HG02571 (cell line): ENCODE measurements at regions not wholly inside any gene's neighbourhood (a gene's known extent, or its start where the extent isn't known, plus 50 kb on each side); places are given as distances from the start of the nearest gene placed in this dataset.
"Not testable (repeated sequence)": the region's sequence is repeated elsewhere in the genome, so short reads cannot be mapped to it uniquely, and the experiment has no call there.

ENCODE experiments used
- ATAC-seq: cut with Tn5 transposase; IDR thresholded peaks from one replicate; pipeline ENCODE4 v1.9.1; 2021; ENCODE audit warnings: mild to moderate bottlenecking, moderate library complexity; ENCODE audit not compliant: unreplicated experiment

- no peak for ATAC-seq
Measured at GRCh38 chr13:39931505-39931904, 276.0 kb downstream of the COG6 start.

DNA sequence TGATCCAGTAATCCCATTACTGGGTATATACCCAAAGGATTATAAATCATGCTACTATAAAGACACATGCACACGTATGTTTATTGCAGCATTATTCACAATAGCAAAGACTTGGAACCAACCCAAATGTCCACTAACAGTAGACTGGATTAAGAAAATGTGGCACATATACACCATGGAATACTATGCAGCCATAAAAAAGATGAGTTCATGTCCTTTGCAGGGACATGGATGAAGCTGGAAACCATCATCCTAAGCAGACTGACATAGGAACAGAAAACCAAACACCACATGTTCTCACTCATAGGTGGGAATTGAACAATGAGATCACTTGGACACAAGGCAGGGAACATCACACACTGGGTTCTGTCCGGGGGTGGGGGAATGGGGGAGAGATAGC lies 277.1 kb downstream of the COG6 start:
- not testable (repeated sequence) for ATAC-seq

DNA sequence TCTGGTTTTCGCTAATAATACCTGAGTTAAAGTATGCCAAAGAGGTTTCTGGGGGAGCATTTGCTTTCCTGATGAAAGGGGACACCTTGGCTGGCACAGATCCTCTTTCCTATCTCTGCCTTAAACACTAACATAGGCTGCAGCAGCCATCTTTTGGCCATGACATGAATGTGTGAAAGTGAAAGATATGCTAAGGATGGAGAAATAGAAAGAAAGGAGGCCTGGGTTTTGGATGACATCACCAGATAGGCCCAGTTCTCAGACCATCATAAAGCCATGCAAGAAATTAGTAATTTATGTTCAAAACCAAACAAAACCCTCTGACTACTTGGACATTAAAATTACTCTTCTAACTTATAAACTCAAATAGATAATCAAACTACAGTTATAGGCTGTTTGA lies 279.7 kb downstream of the COG6 start:
- no peak for ATAC-seq

DNA sequence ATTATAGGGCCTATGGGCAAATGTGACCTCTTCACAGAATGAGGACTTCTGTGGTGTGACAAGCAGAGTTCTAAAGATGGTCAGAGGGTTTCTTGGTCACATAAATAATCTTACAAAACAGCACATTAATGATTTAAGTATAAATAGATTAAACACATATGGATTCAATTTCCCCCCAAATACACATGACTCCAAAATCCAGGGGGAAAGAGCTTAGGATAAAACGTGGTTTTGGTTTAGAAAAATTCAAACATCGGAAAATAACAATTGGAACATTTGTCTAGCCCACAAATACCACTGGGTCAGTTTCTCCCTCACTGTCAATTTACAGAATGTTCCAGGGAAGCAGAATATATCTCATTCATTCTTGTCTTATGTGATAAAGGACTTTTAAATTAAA lies 283.1 kb downstream of the COG6 start:
- ATAC-seq, result no peak

- ATAC-seq, result no peak
Measured at GRCh38 chr13:39941236-39941635, 285.8 kb downstream of the COG6 start.

GRCh38 chr13:39941911-39942551 lies 286.6 kb downstream of the COG6 start:
- no peak for ATAC-seq

- peak; percentile 91 for ATAC-seq
Measured at GRCh38 chr13:39942552-39943273, 287.3 kb downstream of the COG6 start.

GRCh38 chr13:39943711-39944110 lies 288.2 kb downstream of the COG6 start:
- ATAC-seq, result no peak

- no peak for ATAC-seq
Measured at GRCh38 chr13:39945226-39945625, 289.8 kb downstream of the COG6 start.

DNA sequence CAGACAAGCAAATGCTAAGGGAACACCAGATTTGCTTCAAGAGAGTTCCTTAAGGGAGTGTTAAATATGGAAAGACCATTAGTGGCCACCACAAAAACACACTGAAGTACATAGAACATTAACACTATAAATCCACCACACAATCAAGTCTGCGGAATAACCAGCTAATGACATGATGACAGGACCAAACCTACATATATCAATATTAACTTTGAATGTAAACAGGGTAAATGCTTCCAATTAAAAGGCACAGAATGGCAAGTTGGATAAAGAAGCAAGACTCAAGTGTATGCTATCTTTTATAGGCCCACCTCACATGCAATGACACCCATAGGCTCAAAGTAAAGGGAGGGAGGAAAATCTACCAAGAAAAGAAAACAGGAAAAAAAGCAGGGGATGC lies 291.3 kb downstream of the COG6 start:
- ATAC-seq, result no peak

- no peak for ATAC-seq
Measured at GRCh38 chr13:39951301-39951700, 295.8 kb downstream of the COG6 start.

- ATAC-seq, result no peak
Measured at GRCh38 chr13:39952249-39953233, 297.1 kb downstream of the COG6 start.

DNA sequence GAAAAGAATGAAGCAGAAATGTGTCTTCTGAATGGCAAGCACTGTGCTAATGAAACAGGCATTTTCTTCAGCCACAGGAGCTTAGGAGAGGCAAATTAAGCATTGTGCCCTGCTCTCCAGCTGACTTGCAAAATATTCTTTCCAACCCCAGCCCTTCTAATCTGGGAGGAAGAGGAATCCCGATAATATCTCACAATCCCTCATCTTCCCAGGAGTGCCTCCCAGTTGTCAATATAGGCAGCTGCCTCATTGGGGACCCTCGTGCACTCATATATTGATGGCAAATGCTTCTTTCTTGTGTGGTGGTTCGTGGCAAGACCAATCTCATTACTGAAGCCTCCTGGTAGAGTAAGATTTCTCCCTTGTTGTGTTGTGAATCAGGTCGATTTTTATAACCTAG lies 299.0 kb downstream of the COG6 start:
- ATAC-seq, result no peak

- peak; percentile 19 for ATAC-seq
Measured at GRCh38 chr13:39955560-39955959, 300.1 kb downstream of the COG6 start.

GRCh38 chr13:39956036-39956435 lies 300.6 kb downstream of the COG6 start:
- peak; percentile 71 for ATAC-seq

- ATAC-seq, result no peak
Measured at GRCh38 chr13:39957868-39958677, 302.6 kb downstream of the COG6 start.

GRCh38 chr13:39959497-39960144 lies 304.2 kb downstream of the COG6 start:
- no peak for ATAC-seq

DNA sequence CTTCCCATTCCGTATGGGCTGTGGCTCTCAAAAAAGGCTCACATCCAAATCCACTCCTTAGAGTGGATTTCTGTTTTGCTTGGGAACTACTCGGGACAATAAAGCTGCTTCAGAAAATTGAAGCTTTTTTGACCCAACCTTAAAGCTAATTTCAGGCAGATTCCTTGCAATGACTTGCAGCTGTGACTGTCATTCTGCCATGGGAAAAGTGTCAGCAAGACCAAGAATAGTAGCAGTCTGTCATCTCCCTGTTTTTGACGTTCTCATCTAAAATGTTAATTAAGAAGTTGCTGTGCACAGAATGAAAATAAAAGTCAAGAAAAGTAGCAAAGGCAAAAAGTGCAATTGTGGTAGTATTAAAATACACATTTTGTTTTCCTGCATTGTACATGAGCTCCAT lies 304.7 kb downstream of the COG6 start:
- ATAC-seq, result no peak

- no peak for ATAC-seq
Measured at GRCh38 chr13:39961036-39961435, 305.6 kb downstream of the COG6 start.

DNA sequence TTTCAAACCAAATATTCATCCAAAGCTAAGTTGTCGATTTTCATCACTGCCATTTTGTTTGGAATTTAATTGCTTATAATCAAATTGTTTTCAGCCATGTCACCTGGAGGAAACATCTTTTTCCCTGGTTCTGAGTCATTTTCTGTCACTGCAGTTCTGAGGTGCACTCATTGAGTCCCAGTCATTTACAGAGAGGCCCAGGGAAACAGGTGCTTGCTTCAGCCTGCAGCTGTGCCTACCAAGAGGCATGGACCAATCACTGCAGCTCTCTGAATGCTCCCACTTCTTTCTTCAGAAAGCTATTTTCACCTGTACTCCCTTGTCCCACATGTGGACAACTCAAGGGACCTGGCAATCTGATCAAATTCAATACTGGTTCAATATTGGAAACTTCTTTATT lies 308.1 kb downstream of the COG6 start:
- no peak for ATAC-seq
